ENCODE measurements at regions not wholly inside any gene's neighbourhood (a gene's known extent, or its start where the extent isn't known, plus 50 kb on each side); places are given as distances from the start of the nearest gene placed in this dataset.
"Not testable (repeated sequence)": the region's sequence is repeated elsewhere in the genome, so short reads cannot be mapped to it uniquely, and the experiment has no call there.

GRCh38 chr2:121144111-121144510 is 140.9 kb downstream of the TFCP2L1 start:
- H3K9me3 Mint-ChIP-seq: peaks cover 6% of the 10 kb centered on the region
- H3K4me3 Mint-ChIP-seq: no peak overlapping the region
- no peaks in the 10 kb centered on the region for H3K4me1 Mint-ChIP-seq (ENCODE audit: low read depth)
- H3K36me3 Mint-ChIP-seq (ENCODE audit: low read depth): no peaks in the 10 kb centered on the region
- H3K27me3 Mint-ChIP-seq: peaks cover 4% of the 10 kb centered on the region
- no peak overlapping the region for H3K27ac Mint-ChIP-seq

- no peak overlapping the region for H3K27ac Mint-ChIP-seq
- H3K36me3 Mint-ChIP-seq (ENCODE audit: low read depth): no peaks in the 10 kb centered on the region
- no peaks in the 10 kb centered on the region for H3K4me1 Mint-ChIP-seq (ENCODE audit: low read depth)
- no peak overlapping the region for H3K4me3 Mint-ChIP-seq
- H3K27me3 Mint-ChIP-seq: no peaks in the 10 kb centered on the region
- no peaks in the 10 kb centered on the region for H3K9me3 Mint-ChIP-seq
These were observed 138.4 kb downstream of the TFCP2L1 start for GRCh38 chr2:121146630-121147029.

GRCh38 chr2:121147766-121148165 is 137.2 kb downstream of the TFCP2L1 start:
- Mint-ChIP-seq H3K4me3 (no peak overlapping the region), H3K27me3 (no peaks in the 10 kb centered on the region), H3K4me1 (ENCODE audit: low read depth) (no peaks in the 10 kb centered on the region), H3K36me3 (ENCODE audit: low read depth) (no peaks in the 10 kb centered on the region), H3K27ac (no peak overlapping the region), H3K9me3 (no peaks in the 10 kb centered on the region)

- H3K27me3 Mint-ChIP-seq: no peaks in the 10 kb centered on the region
- H3K27ac Mint-ChIP-seq: no peak overlapping the region
- H3K4me3 Mint-ChIP-seq: no peak overlapping the region
- H3K36me3 Mint-ChIP-seq (ENCODE audit: low read depth): no peaks in the 10 kb centered on the region
- no peaks in the 10 kb centered on the region for H3K4me1 Mint-ChIP-seq (ENCODE audit: low read depth)
- no peaks in the 10 kb centered on the region for H3K9me3 Mint-ChIP-seq
These were observed 136.5 kb downstream of the TFCP2L1 start for GRCh38 chr2:121148481-121148880.

- Mint-ChIP-seq H3K9me3 (no peaks in the 10 kb centered on the region), H3K4me1 (ENCODE audit: low read depth) (no peaks in the 10 kb centered on the region), H3K27ac (no peak overlapping the region), H3K27me3 (no peaks in the 10 kb centered on the region), H3K4me3 (no peak overlapping the region), H3K36me3 (ENCODE audit: low read depth) (no peaks in the 10 kb centered on the region)
These were observed 135.6 kb downstream of the TFCP2L1 start for GRCh38 chr2:121149384-121149783.

- Mint-ChIP-seq H3K27ac (no peak overlapping the region), H3K9me3 (no peaks in the 10 kb centered on the region), H3K4me3 (no peak overlapping the region), H3K36me3 (ENCODE audit: low read depth) (no peaks in the 10 kb centered on the region), H3K4me1 (ENCODE audit: low read depth) (no peaks in the 10 kb centered on the region), H3K27me3 (no peaks in the 10 kb centered on the region)
These were observed 134.9 kb downstream of the TFCP2L1 start for GRCh38 chr2:121150126-121150525.

GRCh38 chr2:121150713-121151112 is 134.3 kb downstream of the TFCP2L1 start:
- Mint-ChIP-seq H3K36me3 (ENCODE audit: low read depth) (no peaks in the 10 kb centered on the region), H3K4me3 (no peak overlapping the region), H3K4me1 (ENCODE audit: low read depth) (no peaks in the 10 kb centered on the region)

GRCh38 chr2:121151311-121152109 is 133.5 kb downstream of the TFCP2L1 start:
- Mint-ChIP-seq H3K4me1 (ENCODE audit: low read depth) (no peaks in the 10 kb centered on the region), H3K27me3 (no peaks in the 10 kb centered on the region), H3K27ac (no peak overlapping the region), H3K9me3 (peaks cover under 1% of the 10 kb centered on the region), H3K36me3 (ENCODE audit: low read depth) (no peaks in the 10 kb centered on the region), H3K4me3 (no peak overlapping the region)

More at GRCh38 chr2:121150713-121151112, 134.3 kb downstream of the TFCP2L1 start:
- no peaks in the 10 kb centered on the region for H3K27me3 Mint-ChIP-seq
- H3K9me3 Mint-ChIP-seq: no peaks in the 10 kb centered on the region
- no peak overlapping the region for H3K27ac Mint-ChIP-seq

GRCh38 chr2:121152861-121153260 is 132.1 kb downstream of the TFCP2L1 start:
- H3K4me1 Mint-ChIP-seq (ENCODE audit: low read depth): no peaks in the 10 kb centered on the region
- H3K36me3 Mint-ChIP-seq (ENCODE audit: low read depth): no peaks in the 10 kb centered on the region
- no peaks in the 10 kb centered on the region for H3K27me3 Mint-ChIP-seq
- peaks cover 11% of the 10 kb centered on the region for H3K9me3 Mint-ChIP-seq
- no peak overlapping the region for H3K27ac Mint-ChIP-seq
- no peak overlapping the region for H3K4me3 Mint-ChIP-seq

GRCh38 chr2:121153516-121153915 is 131.5 kb downstream of the TFCP2L1 start:
- Mint-ChIP-seq H3K4me3 (no peak overlapping the region), H3K27ac (no peak overlapping the region), H3K27me3 (no peaks in the 10 kb centered on the region), H3K36me3 (ENCODE audit: low read depth) (no peaks in the 10 kb centered on the region), H3K4me1 (ENCODE audit: low read depth) (no peaks in the 10 kb centered on the region), H3K9me3 (peaks cover 15% of the 10 kb centered on the region)

- H3K27me3 Mint-ChIP-seq: no peaks in the 10 kb centered on the region
- H3K4me1 Mint-ChIP-seq (ENCODE audit: low read depth): no peaks in the 10 kb centered on the region
- H3K9me3 Mint-ChIP-seq: peaks cover 15% of the 10 kb centered on the region
- no peaks in the 10 kb centered on the region for H3K36me3 Mint-ChIP-seq (ENCODE audit: low read depth)
- no peak overlapping the region for H3K4me3 Mint-ChIP-seq
- H3K27ac Mint-ChIP-seq: no peak overlapping the region
These were observed 129.4 kb downstream of the TFCP2L1 start for GRCh38 chr2:121155502-121156056.

- not testable (repeated sequence) for H3K36me3 Mint-ChIP-seq (ENCODE audit: low read depth); H3K27me3 Mint-ChIP-seq; H3K4me3 Mint-ChIP-seq; H3K27ac Mint-ChIP-seq; H3K4me1 Mint-ChIP-seq (ENCODE audit: low read depth)
- H3K9me3 Mint-ChIP-seq: peaks cover 15% of the 10 kb centered on the region
These were observed 127.5 kb downstream of the TFCP2L1 start for GRCh38 chr2:121157481-121157880.

GRCh38 chr2:121159291-121160071 is 125.5 kb downstream of the TFCP2L1 start:
- no peak overlapping the region for H3K27ac Mint-ChIP-seq
- peaks cover 20% of the 10 kb centered on the region for H3K9me3 Mint-ChIP-seq
- H3K36me3 Mint-ChIP-seq (ENCODE audit: low read depth): no peaks in the 10 kb centered on the region
- no peaks in the 10 kb centered on the region for H3K27me3 Mint-ChIP-seq
- H3K4me3 Mint-ChIP-seq: no peak overlapping the region
- no peaks in the 10 kb centered on the region for H3K4me1 Mint-ChIP-seq (ENCODE audit: low read depth)

GRCh38 chr2:121160366-121160765 is 124.6 kb downstream of the TFCP2L1 start:
- Mint-ChIP-seq H3K4me3 (no peak overlapping the region), H3K9me3 (peaks cover 24% of the 10 kb centered on the region), H3K27me3 (no peaks in the 10 kb centered on the region), H3K4me1 (ENCODE audit: low read depth) (no peaks in the 10 kb centered on the region), H3K36me3 (ENCODE audit: low read depth) (no peaks in the 10 kb centered on the region), H3K27ac (no peak overlapping the region)

- Mint-ChIP-seq H3K4me1 (ENCODE audit: low read depth) (no peaks in the 10 kb centered on the region), H3K4me3 (no peak overlapping the region), H3K9me3 (peaks cover 24% of the 10 kb centered on the region), H3K27me3 (no peaks in the 10 kb centered on the region), H3K27ac (no peak overlapping the region), H3K36me3 (ENCODE audit: low read depth) (no peaks in the 10 kb centered on the region)
These were observed 123.7 kb downstream of the TFCP2L1 start for GRCh38 chr2:121161272-121161671.

Data from stimulated activated naive CD8-positive, alpha-beta T cell treated with anti-CD3 and anti-CD28 coated beads, Interleukin-15, Interleukin-2, amounts not matched to agents 100 ng/mL and 50 ng/mL, for 24 hours (primary cell).